Uterus (tissue), 2 donors: ENCODE measurements at regions not wholly inside any gene's neighbourhood (a gene's known extent, or its start where the extent isn't known, plus 50 kb on each side); places are given as distances from the start of the nearest gene placed in this dataset.

Source experiments
- POLR2A ChIP-seq, 2 donors: fragments of 450-650 bp; IDR thresholded peaks; one replicate each; pipeline ENCODE4 v1.6.1; 2016; ENCODE audit warnings: antibody characterized with exemption in 2 of 2, mild to moderate bottlenecking in 1 of 2, moderate library complexity in 1 of 2
- TF ChIP-seq, protein P1 (sequence below), 4 experiments: fragments of 200-600 bp in 2 of 4; fragments of 450-650 bp in 2 of 4; sonication (generic) in 2 of 4; IDR thresholded peaks; one replicate each; pipeline ENCODE4 v1.5.1; 2016 to 2019; ENCODE audit warnings: antibody characterized with exemption in 4 of 4, mild to moderate bottlenecking in 2 of 4, moderate library complexity in 1 of 4

DNA sequence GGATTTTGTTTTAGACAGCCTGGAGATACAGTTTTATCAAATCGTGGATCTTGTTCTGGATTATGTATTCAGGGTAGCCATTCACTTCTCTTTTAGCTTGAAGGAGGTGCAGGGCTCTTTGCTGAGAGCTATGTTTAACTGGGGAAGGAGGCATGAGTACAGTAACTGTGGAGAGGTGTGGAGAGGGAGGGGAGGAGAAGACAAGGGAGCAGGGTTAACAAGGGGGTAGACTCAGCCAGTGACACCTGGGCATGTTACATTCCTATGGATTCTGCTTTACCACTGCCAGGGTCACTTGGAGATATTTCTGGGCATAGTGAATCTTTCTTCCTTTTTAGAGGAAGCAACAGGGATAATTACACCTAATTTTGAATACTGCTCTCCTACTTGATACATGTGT lies 536.0 kb downstream of the TMEM135 start:
- TF ChIP-seq POLR2A (IDR thresholded peaks at IDR 0.05), result no peak
- TF ChIP-seq, protein P1, sequence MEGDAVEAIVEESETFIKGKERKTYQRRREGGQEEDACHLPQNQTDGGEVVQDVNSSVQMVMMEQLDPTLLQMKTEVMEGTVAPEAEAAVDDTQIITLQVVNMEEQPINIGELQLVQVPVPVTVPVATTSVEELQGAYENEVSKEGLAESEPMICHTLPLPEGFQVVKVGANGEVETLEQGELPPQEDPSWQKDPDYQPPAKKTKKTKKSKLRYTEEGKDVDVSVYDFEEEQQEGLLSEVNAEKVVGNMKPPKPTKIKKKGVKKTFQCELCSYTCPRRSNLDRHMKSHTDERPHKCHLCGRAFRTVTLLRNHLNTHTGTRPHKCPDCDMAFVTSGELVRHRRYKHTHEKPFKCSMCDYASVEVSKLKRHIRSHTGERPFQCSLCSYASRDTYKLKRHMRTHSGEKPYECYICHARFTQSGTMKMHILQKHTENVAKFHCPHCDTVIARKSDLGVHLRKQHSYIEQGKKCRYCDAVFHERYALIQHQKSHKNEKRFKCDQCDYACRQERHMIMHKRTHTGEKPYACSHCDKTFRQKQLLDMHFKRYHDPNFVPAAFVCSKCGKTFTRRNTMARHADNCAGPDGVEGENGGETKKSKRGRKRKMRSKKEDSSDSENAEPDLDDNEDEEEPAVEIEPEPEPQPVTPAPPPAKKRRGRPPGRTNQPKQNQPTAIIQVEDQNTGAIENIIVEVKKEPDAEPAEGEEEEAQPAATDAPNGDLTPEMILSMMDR (IDR thresholded peaks at IDR 0.05), result no peak
